Prostate gland (tissue), 2 donors: ENCODE measurements at regions not wholly inside any gene's neighbourhood (a gene's known extent, or its start where the extent isn't known, plus 50 kb on each side); places are given as distances from the start of the nearest gene placed in this dataset.

Experiments used
- DNase-seq: peaks from one replicate; pipeline ENCODE4 v3.0.0-alpha.2; 2019; ENCODE audit warnings: low spot score
- H3K27ac ChIP-seq, 2 donors: fragments of 200-600 bp; sonication (generic); 2 replicates each; pipeline ENCODE4 v1.5.1; 2017 to 2019
- H3K27me3 ChIP-seq: fragments of 200-600 bp; sonication (generic); replicated peaks from 2 replicates; pipeline ENCODE4 v1.5.1; 2019; ENCODE audit not compliant: insufficient read depth
- H3K36me3 ChIP-seq, 2 donors: fragments of 200-600 bp; sonication (generic); 1 replicate in 1 of 2; 2 replicates in 1 of 2; pipeline versions ENCODE4 v1.5.1 to v1.8.1; 2017 to 2019
- H3K4me1 ChIP-seq: fragments of 200-600 bp; sonication (generic); replicated peaks from 2 replicates; pipeline ENCODE4 v1.5.1; 2019
- H3K4me3 ChIP-seq, 2 donors: fragments of 200-600 bp; sonication (generic); 2 replicates each; pipeline ENCODE4 v1.5.1; 2017 to 2019
- H3K9me3 ChIP-seq: fragments of 200-600 bp; sonication (generic); 2 replicates; pipeline ENCODE4 v1.5.1; 2017
- POLR2A ChIP-seq: fragments of 450-650 bp; IDR thresholded peaks from one replicate; pipeline ENCODE4 v1.6.1; 2016; ENCODE audit warnings: antibody characterized with exemption, mild to moderate bottlenecking
- POLR2AphosphoS5 ChIP-seq: sonication (generic); formaldehyde crosslinking; IDR thresholded peaks from one replicate; pipeline ENCODE4 v1.6.1; 2017; ENCODE audit warnings: antibody characterized with exemption
- WGBS: methylation state at CpG from one replicate; pipeline ENCODE4 v1.1.5; 2018; 5-methylcytosine and 5-hydroxymethylcytosine counted together
- intact Hi-C: fragments of 100-400 bp; cut with DNase I; formaldehyde crosslinking; loops from one replicate; pipeline ENCODE4 v1.14.2; 2022
- TF ChIP-seq, protein P1 (sequence below), 4 experiments: fragments of 200-600 bp in 2 of 4; fragments of 450-650 bp in 2 of 4; sonication (generic) in 2 of 4; IDR thresholded peaks; 1 replicate in 3 of 4; 2 replicates in 1 of 4; pipeline ENCODE4 v1.5.1; 2016 to 2019; ENCODE audit warnings: antibody characterized with exemption in 4 of 4, mild to moderate bottlenecking in 2 of 4, moderate library complexity in 2 of 4

DNA sequence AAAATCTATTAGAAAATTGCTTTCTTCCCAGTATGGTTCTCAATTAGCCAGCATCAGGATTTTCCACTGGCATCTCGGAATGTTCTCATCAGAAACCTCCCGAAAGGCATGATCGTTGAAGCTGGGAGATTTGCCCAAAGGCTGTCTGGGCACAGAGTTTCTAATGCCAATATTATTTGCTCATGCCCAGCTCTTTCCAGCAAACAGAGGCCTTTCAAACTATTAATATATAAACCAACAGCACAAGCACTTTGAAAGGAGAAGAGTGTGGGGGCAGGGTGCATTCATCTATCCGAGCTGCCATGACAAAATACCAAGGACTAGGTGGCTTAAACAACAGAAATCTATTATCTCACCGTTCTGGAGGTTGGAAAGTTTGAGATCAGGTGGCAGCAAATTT lies 88.3 kb upstream of the MSX1 start:
- no peak for DNase-seq
- H3K4me1 ChIP-seq = no peaks in the 10 kb centered on the region
- H3K27me3 ChIP-seq = no peaks in the 10 kb centered on the region
- WGBS = 64% methylated on average over 5 of the region's 5 CpGs
- H3K36me3 ChIP-seq = no peaks in the 10 kb centered on the region
- no peak overlapping the region for H3K27ac ChIP-seq
- H3K4me3 ChIP-seq = no peak overlapping the region
- no peaks in the 10 kb centered on the region for H3K9me3 ChIP-seq
- intact Hi-C loops = no loop called here
- peak; percentile 38 for TF ChIP-seq POLR2AphosphoS5
- TF ChIP-seq, protein P1, sequence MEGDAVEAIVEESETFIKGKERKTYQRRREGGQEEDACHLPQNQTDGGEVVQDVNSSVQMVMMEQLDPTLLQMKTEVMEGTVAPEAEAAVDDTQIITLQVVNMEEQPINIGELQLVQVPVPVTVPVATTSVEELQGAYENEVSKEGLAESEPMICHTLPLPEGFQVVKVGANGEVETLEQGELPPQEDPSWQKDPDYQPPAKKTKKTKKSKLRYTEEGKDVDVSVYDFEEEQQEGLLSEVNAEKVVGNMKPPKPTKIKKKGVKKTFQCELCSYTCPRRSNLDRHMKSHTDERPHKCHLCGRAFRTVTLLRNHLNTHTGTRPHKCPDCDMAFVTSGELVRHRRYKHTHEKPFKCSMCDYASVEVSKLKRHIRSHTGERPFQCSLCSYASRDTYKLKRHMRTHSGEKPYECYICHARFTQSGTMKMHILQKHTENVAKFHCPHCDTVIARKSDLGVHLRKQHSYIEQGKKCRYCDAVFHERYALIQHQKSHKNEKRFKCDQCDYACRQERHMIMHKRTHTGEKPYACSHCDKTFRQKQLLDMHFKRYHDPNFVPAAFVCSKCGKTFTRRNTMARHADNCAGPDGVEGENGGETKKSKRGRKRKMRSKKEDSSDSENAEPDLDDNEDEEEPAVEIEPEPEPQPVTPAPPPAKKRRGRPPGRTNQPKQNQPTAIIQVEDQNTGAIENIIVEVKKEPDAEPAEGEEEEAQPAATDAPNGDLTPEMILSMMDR (IDR thresholded peaks at IDR 0.05) = no peak

DNA sequence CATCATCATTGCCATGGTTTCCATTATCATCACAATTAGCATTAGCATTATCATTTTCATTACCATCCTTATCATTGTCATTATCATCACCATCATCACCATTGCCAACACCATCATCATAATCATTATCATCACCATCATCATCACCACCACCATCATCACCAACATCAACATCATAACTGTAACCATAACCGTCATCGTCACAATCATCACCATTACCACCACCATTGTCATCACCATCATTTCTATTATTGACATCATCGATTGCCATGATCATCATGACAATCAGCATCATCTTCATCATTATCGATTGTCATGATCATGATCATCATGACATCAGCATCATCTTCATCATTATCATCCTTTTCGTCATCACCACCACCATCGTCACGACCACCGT lies 88.9 kb upstream of the MSX1 start:
- H3K9me3 ChIP-seq = no peaks in the 10 kb centered on the region
- DNase-seq = no peak
- H3K4me3 ChIP-seq = no peak overlapping the region
- no peaks in the 10 kb centered on the region for H3K27me3 ChIP-seq
- no peaks in the 10 kb centered on the region for H3K4me1 ChIP-seq
- whole genome bisulfite sequencing = 99% methylated on average over 8 of the region's 8 CpGs
- TF ChIP-seq POLR2AphosphoS5 (no peak), POLR2A (no peak)
- TF ChIP-seq, protein P1 (IDR thresholded peaks at IDR 0.05) = no peak
- no peak overlapping the region for H3K27ac ChIP-seq
- intact Hi-C loops = no loop called here
- no peaks in the 10 kb centered on the region for H3K36me3 ChIP-seq

DNA sequence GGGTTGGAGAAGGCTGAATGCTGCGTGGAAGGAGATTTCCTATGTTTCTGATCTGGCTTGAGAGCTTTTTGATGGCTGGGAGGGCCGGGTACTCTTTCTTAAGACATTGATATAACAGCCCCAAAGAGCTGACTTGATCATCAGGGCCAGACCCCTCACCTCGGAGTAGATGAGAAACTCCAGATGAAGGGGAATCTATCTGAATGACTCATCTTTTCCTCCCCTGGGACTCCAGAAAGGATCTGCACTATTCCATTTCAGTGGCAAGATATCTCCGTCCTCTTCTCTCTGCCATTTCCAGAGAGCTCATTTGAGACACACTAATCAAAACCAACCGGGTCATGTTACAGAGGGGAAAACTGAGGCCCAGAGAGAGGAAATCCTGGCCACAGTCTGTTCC lies 92.9 kb upstream of the MSX1 start:
- Histone ChIP-seq H3K27ac (no peak overlapping the region), H3K4me3 (no peak overlapping the region), H3K27me3 (no peaks in the 10 kb centered on the region), H3K4me1 (no peaks in the 10 kb centered on the region), H3K9me3 (no peaks in the 10 kb centered on the region), H3K36me3 (no peaks in the 10 kb centered on the region)
- intact Hi-C loops = no loop called here
- TF ChIP-seq, protein P1 (IDR thresholded peaks at IDR 0.05) = no peak
- TF ChIP-seq POLR2AphosphoS5 (no peak), POLR2A (no peak)
- no peak for DNase-seq
- WGBS = 87% methylated on average over 5 of the region's 5 CpGs

DNA sequence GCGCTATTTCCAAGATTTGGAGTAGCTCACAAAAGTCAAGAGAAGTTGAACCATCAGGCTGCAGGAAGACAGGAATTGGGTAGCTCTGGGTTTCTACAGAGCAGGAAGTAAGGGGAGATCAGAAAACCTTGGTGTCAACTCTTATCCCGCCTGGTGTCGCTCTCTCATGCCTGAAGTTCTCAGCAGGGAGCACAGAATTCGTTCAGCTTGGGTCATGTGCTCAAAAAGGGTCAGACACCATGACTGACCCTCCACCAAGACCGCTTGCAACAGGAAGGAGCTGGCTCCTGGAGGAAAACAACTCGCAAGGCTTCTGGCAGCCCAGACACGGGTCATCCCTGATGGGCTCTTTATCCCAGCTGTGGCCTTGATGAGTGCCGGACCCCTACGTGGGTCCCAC lies 93.7 kb upstream of the MSX1 start:
- DNase-seq = no peak
- Histone ChIP-seq H3K4me1 (no peaks in the 10 kb centered on the region), H3K9me3 (no peaks in the 10 kb centered on the region), H3K27me3 (no peaks in the 10 kb centered on the region), H3K4me3 (no peak overlapping the region), H3K27ac (no peak overlapping the region), H3K36me3 (no peaks in the 10 kb centered on the region)
- intact Hi-C loops = no loop called here
- TF ChIP-seq, protein P1 (IDR thresholded peaks at IDR 0.05) = no peak
- TF ChIP-seq POLR2AphosphoS5 = no peak
- no peak for TF ChIP-seq POLR2A
- WGBS = 84% methylated on average over 9 of the region's 9 CpGs

DNA sequence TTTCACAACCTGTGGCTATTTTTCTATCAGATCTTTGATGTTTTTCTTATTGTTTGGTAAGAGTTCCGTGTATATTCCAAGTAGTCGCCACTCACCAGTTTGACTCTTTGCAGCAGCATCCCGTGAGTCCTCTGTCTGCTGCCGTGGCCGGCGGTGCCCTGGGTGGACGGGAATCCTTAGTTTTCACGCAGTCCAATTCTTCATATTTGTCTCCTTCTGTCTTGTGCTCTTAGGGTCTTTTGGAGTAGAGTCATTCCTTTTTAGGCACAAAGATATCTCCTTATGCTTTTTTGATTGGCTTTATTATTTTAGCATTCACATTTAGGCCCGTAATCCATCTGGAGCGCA lies 94.9 kb upstream of the MSX1 start:
- 95% methylated on average over 10 of the region's 10 CpGs for WGBS
- DNase-seq = no peak
- Histone ChIP-seq H3K4me3 (no peak overlapping the region), H3K9me3 (no peaks in the 10 kb centered on the region), H3K27me3 (no peaks in the 10 kb centered on the region), H3K36me3 (no peaks in the 10 kb centered on the region), H3K4me1 (no peaks in the 10 kb centered on the region), H3K27ac (no peak overlapping the region)
- intact Hi-C loops = no loop called here
- TF ChIP-seq, protein P1 (IDR thresholded peaks at IDR 0.05) = no peak
- TF ChIP-seq POLR2AphosphoS5 = no peak
- no peak for TF ChIP-seq POLR2A
